Kidney capillary endothelial cell (primary cell): ENCODE measurements at regions not wholly inside any gene's neighbourhood (a gene's known extent, or its start where the extent isn't known, plus 50 kb on each side); places are given as distances from the start of the nearest gene placed in this dataset.

ENCODE experiments used
- DNase-seq: peaks from one replicate; pipeline ENCODE4 v3.0.0-alpha.2; 2018; ENCODE audit warnings: low spot score

DNA sequence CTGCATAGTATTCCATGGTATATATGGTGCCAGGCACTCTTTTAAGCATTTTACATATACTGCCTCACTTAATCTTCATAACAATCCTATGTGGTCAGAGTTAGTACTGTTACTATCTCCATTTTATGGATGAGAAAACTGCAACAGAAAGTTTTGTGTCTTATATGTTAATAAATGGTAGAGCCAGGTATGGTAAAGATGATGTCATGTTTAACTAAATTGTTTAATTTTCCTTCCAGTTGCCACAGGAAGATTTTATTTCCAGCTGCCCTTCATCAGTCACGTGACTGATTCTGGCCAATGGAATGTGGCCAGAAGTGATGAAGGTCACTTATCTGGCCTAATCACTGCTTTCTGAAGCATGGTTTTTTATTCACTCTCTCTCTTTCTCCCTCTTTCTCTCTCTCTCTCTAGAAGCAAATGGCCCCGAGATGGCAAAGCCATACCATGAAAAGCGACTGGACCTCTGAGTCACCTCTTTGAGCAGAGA, 75.7 kb upstream of the BTBD3 start:
- no peak for DNase-seq

DNA sequence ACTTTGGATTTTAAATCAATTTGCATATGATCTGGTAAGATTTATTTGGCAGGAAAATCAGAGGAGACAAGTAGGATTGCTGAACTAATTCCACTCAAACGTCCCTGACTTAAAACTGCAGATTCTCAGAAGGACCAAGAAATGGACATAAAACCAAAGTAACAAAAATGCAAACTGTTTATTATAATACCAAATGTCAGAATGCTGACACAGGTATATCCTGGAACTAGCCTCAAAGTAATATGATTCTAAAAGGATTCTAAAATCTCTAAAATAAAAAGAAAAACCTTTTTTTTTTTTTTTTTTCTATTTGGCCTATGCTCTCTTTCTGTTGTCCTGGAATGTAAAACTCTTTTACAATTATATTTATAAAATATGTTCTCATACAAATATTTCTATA, 74.4 kb upstream of the BTBD3 start:
- DNase-seq, result no peak

DNA sequence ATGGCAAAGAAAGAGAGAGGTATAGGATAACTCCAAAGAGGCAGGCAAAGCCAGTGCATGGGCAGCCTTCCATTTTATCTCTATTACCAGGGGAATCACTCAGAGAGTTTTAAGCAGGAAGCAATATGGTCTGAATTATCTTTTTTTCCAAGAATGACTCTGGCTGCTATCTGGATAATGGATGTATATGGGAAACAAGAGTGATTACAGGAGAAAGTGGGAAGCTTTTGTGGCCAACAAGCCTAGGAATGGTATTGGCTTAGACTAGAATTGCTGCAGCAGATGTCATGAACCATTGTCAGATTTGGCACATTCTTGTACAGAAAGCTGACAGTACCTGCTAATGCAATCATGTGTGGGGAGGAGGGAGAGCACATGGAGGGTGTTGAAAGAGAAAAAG, 73.0 kb upstream of the BTBD3 start:
- DNase-seq, result no peak

DNA sequence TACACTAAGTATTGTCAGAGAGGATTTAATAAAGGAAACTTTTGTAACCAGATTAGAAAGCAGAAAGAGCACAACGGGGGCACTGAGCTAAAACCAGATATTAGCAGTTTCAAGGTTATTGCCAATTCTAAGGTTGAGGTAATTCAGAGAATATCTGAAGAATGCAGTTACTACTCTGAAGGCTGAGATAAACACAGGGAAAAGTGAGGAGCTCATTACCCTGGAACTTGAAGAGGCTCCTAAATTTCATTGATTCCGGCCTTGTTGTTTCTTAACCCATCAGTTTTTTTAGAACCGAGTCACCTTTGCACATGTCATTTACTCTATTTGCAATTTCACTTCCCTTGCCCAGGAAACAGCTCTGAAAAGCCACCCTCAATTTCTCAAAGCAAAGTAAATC, 72.4 kb upstream of the BTBD3 start:
- DNase-seq, result no peak

DNA sequence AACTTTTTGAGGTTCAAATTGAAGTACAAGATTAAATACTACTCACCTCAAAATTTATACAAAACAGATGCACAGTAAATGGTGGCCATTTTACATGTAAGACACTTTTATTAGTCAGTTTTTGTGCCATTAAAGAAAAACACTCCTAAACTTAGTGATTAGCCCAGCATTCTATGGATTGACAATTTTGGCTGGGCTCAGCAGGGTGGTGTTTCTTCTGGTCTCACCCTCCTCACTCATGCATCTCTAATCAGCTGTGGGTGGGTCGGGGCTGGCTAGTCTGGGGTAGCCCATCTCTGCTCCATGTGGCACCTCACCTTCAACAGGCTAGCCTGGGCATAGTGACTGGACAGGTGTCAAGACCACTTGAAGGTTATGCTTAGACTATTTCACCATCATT, 71.6 kb upstream of the BTBD3 start:
- no peak for DNase-seq

DNA sequence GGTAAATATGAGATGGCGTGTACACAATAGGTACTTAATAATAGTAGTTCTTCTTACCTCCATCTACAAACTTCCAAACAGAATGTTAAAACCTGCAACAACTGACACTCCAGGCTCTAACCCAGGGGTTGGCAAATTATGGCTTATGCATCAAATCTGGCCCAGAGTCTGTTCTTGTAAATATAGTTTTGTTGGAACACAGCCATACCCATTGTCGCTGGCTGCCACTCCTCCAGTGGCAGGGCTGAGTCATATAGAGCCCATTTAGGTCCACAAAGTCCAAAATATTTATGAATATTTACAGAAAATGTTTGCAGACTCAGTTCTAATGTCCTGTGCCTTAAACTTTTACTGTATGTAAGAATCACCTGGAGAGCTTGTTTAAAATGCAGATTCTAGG, 69.9 kb upstream of the BTBD3 start:
- DNase-seq, result peak; percentile 8

DNA sequence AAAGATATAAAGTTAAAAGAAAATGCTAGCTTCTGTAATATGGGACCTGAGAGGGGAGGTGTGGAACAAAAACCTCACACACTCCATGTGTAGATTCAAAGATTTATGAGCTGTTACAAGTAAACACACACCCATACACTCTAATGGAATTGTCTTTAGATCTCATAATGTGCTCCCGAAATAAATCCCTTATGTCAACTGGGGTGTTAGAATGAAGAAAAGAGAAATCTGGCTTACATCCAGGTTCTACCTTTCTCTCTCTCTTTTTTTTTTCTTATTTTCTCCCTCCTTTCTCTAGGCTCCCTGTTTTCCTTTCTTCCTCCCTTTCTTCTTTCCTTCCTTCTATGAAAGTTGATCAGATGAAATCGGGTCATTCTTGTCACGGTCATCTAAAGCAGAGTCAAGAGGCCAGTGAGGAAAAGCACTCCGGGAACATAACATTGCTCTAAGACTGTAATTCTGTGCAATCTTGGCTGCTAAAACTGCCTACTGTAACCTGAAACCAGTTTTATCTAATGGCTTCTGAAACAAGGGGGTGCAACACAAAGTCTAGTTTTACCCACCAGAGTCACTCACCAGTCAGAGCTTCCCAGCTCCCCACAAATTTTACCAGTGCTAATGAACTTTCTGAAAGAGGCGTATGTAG, 68.3 kb upstream of the BTBD3 start:
- DNase-seq, result no peak

DNA sequence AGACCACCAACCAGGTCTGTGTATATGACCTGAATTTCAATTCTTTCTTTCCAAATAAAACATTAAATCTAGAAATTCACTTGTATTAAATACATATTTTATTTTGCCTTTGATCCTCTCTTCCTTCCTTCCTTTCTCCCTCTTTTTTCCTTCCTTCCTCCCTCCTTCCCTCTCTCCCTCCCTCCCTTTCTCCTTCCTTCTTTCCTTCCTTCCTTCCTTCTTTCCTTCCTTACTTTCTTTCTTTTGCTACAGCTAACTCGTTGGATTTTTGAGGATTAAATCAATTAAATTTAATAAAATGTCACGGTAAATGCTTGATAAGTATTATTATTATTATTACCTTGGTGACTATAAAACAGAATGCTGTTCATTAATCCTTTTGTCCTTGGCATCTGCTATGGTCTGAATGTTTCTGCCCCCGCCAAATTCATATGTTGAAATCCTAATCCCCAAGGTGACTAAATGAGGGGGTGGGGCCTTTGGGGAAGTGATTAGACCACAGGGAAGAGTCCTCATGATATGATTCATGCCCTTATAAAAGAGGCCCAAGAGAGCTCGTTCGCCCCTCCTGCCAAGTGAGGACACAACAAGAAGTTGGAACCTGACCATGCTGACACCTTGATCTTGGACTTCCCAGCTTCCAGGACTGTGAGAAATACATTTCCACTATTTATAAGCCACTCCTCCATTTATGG, 67.6 kb upstream of the BTBD3 start:
- DNase-seq, result no peak

DNA sequence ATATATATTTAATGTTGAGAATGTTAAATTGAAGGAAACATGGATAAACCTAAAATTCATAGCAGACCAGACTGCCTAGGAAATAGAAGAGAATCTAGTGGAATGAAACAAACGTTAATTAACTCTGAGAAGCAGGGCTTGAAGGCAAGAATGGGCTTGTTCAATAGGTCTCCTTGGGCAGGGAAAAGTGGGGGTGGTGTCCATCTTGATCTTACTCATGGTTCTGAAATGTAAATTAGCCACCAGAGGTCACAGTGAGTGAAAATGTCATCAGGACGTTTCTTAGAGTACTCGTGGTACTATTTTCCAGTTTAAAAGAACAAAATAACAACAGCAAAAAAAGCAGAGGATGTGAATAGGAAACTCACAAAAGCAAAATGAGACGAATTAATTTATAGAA, 66.8 kb upstream of the BTBD3 start:
- no peak for DNase-seq

DNA sequence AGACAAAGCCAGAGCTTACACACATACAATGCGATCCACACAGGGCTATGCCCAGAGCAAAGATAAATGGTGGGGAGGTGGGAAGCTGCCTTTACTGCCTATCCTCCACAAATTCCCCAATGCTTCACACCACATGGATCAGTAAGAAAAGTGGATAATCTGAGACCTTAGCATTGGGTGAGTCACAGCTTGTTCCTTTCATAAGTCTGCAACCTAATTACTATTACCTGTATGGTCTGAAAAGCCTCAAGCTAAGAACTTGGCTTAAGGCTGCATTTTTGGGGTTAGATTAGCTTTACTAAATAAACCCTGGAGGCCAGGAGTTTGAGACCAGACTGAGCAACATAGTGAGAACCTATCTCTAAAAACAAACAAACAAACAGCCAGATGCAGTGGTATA, 66.0 kb upstream of the BTBD3 start:
- no peak for DNase-seq

DNA sequence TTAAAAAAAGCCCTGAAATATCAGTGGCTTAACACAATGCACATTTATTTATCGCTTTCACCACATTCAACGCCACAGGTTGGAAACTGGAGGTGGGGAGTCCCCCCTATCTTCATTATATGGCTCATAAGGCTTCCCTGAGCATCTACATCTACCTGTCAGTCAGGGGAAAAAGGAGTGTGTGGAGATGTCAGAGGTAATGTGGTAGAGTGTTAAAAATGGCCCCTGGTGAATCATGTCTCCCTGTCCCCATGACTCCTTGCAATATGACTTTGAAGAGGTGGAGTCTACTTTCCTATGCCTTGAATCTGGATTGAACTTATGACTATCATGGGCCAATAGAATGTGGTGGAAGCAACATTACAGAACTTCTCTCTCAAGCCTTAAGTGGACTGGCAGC, 65.5 kb upstream of the BTBD3 start:
- DNase-seq, result no peak

DNA sequence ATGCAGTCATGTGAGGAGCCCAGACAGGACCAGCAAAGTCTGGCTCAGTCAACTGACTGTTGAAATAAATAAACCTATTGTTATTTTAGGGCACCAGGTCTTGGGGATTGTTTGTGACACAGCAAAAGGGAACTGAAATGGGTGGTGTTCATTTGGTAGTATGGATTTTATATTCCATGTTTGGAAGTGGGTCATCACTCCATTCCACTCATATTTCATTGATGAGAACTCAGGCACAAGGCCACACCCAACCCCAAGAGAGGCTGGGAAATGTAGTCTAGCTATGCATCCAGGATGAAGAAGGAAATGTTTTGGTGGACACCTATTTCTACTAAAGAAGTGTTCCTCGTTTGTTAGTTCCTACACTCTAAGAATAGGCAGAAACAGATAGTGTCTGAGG, 64.9 kb upstream of the BTBD3 start:
- DNase-seq, result no peak

DNA sequence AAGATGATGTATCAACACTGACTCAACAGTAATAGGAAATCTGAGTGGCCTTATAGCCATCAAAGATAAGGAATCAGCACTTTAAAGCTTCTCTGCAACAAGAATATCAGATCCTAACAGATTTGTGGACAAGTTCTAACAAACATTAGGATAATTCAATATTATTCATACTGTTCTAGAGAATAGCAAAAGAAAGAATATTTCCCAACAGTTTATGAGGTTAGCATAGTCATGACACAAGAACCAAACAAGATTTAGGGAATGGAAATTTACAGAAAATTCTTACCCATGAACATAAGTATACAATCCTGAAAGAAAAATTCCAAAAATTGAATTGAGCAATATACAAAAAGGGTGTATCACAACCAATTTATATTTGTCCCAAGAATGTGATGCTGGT, 64.3 kb upstream of the BTBD3 start:
- no peak for DNase-seq

DNA sequence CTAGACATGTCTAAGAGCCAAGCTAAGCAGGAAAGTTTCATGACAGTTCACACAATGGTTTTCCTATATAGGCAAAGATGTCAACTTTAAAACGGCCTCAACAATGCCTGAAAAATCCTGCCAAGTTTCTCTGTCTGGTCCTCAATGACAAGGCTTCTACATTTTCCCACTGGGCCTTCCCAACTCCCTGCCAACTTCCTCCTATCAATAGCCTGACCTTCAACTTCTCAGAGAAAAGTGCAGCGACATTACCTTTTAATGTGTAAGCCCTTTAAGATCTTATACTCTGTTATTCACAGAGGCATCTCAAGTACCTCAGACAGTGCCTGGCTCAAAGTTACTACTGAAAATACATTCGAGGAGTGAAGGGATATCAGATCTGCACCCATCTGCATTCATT, 56.2 kb upstream of the BTBD3 start:
- DNase-seq, result no peak

DNA sequence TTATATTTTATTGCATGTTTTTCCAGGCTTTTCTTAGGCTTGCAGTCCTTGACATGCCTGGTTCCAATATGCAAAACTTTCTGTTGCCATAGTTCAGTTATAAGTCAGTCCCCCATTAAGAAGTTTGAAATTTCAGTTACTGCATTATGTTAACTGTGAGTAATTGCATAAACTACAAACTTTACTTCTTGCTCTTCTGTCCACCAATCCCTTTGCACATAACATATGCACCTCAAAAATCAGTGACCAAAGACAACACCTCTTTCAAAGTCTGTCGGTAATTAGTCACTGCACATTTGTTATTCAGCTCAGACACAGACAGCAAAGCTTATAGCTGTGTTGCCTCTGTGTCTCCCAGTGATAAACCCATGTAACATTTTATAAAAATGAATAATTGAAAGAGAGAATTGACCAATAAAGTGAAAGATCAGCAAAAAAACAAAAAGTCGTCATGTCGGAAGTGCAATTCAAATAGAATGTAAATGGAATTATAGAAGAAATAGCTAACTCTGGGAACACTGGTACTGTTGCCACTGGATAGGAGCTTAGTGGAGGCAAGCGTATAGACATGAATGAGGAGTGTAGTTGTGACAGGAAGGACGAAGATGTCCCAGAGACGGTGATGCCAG, 50.3 kb upstream of the BTBD3 start:
- DNase-seq, result no peak
